Cardiac septum (tissue), 1 donor: ENCODE measurements at regions not wholly inside any gene's neighbourhood (a gene's known extent, or its start where the extent isn't known, plus 50 kb on each side); places are given as distances from the start of the nearest gene placed in this dataset.
"Not testable (repeated sequence)": the region's sequence is repeated elsewhere in the genome, so short reads cannot be mapped to it uniquely, and the experiment has no call there.

Experiments used
- DNase-seq: peaks from one replicate; pipeline ENCODE4 v3.0.0-alpha.2; 2020; ENCODE audit warnings: low spot score
- intact Hi-C: fragments of 100-400 bp; cut with DNase I; formaldehyde crosslinking; loops from one replicate; pipeline ENCODE4 v1.14.0; 2022
- donor health status: DM: no; HTN: no; CAD: no.

DNA sequence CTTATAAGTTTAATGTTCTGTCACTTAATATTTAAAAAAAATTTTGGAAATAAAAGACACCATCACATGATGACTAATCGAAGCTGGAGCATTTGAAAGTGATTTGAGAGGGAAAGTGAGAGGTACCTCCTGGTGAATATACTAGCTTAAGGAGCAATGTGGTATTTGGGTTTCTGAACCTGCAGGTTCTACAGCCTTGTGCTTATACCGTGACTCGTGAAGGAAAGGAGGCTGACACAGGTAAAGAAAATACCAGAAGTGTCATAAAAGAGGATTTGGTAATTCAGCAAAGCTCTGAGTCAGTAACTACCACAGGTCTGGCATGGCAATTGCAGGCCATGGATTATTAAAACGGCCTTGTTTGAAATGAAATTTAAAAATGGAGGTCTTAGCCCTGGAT, 151.0 kb downstream of the SLC38A4 start:
- DNase-seq, result no peak
- intact Hi-C loops, result loop anchor here (5.0 to 10.0 kb wide), 3 partner anchors 258 to 550 kb away; no protein-coding TSS in a partner anchor

GRCh38 chr12:46674129-46674528, 151.7 kb downstream of the SLC38A4 start:
- DNase-seq, result no peak
- intact Hi-C loops, result loop anchor here (10.0 kb wide), 1 partner anchor 549 kb away; no protein-coding TSS in a partner anchor

DNA sequence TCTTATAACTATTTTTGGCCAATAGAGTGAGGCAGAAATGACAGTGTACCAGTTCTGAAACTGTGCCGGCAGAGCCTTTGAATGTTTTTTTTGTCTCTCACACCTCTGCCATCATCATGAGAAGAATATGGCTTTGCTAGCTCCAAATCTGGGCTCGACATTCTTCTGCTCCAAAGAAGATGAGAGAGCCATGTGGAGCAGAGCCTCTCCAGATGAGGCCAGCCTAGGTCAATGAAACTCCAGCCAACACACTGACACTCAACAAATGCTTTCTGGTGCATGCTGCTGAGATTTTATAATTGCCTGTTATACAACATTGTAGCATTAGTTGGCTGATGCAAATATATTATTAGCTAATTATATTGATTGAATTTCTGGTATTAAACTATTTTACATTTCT, 154.7 kb downstream of the SLC38A4 start:
- intact Hi-C loops, result loop anchor here (10.0 kb wide), 1 partner anchor 546 kb away; no protein-coding TSS in a partner anchor
- DNase-seq, result no peak

- intact Hi-C loops, result loop anchor here (10.0 kb wide), 1 partner anchor 546 kb away; no protein-coding TSS in a partner anchor
- no peak for DNase-seq
These were observed 155.2 kb downstream of the SLC38A4 start for GRCh38 chr12:46670636-46671035.

DNA sequence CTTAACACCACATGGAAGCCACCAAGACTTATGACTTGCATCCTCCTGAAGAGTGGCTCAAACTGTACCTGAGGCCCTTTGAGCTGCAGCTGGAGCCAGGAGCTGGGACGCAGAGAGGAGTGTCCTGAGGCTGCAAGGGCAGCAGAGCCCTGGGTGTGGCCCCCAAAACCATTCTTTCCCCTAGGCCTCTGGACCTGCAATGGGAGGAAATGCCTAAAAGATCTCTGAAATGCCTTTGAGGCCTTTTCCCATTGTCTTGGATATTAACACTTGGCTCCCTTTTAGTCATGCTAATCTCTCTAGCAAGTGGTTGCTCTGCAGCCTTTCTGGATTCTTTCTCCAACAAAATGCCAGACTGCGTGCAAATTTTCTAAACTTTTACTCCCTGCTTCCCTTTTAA, 156.1 kb downstream of the SLC38A4 start:
- no peak for DNase-seq
- intact Hi-C loops, result loop anchor here (10.0 kb wide), 1 partner anchor 545 kb away; no protein-coding TSS in a partner anchor

- intact Hi-C loops, result no loop called here
- DNase-seq, result no peak
These were observed 158.2 kb downstream of the SLC38A4 start for GRCh38 chr12:46667551-46667950.

- DNase-seq, result no peak
- intact Hi-C loops, result no loop called here
These were observed 161.0 kb downstream of the SLC38A4 start for GRCh38 chr12:46664761-46665287.

DNA sequence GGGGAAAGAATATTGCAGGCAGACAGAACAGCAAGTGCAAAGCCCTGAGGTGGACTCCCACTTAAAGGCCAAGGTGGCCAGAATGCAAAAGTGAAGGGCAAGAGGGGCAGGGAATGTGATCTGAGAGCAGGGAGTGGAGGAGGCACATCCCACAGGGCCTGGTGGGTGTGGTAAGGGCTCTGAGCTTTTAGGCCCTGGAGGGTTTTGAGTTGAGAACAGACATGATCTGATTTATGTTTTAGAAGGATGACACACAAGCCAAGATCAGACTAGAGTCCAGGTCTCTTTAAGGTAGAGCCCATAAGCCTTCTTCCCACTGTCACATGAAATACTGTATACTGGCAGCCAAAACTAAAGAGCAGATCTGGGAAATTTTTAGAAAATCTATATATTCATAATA, 162.5 kb downstream of the SLC38A4 start:
- intact Hi-C loops, result no loop called here
- DNase-seq, result no peak

- intact Hi-C loops, result loop anchor here (2.0 kb wide), 1 partner anchor 318 kb away; no protein-coding TSS in a partner anchor
- no peak for DNase-seq
These were observed 164.5 kb downstream of the SLC38A4 start for GRCh38 chr12:46661110-46661845.

GRCh38 chr12:46660719-46661109, 165.1 kb downstream of the SLC38A4 start:
- intact Hi-C loops, result loop anchor here (2.0 kb wide), 1 partner anchor 318 kb away; no protein-coding TSS in a partner anchor
- DNase-seq, result no peak

- intact Hi-C loops, result loop anchor here (2.0 kb wide), 1 partner anchor 317 kb away; no protein-coding TSS in a partner anchor
These were observed 165.5 kb downstream of the SLC38A4 start for GRCh38 chr12:46660276-46660675.

DNA sequence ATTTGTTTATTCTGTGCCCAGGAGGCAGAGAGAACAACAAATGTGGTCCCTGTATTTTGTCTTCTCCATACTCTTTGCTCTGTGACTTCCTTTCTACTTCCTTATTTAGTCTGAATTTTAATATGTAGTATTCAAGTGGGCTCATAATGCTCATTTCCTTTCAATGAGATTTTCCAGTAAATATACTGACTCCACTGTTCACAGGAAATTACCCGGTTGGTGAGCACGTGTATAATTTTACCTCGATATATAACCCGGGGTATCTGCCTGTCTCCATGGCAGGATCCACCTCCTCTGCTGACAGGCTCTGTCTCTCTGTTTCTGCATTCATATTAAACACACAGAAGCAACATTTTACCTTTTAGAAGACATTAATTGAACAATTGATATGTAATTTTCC, 166.0 kb downstream of the SLC38A4 start:
- intact Hi-C loops, result loop anchor here (2.0 to 10.0 kb wide), 4 partner anchors 43 to 317 kb away; no protein-coding TSS in a partner anchor

More at GRCh38 chr12:46660276-46660675, 165.5 kb downstream of the SLC38A4 start:
- no peak for DNase-seq

GRCh38 chr12:46659032-46659650, 166.7 kb downstream of the SLC38A4 start:
- no peak for DNase-seq
- intact Hi-C loops, result loop anchor here (5.0 to 10.0 kb wide), 3 partner anchors 42 to 124 kb away; no protein-coding TSS in a partner anchor

More for the DNA sequence above, 166.0 kb downstream of the SLC38A4 start:
- DNase-seq, result no peak

DNA sequence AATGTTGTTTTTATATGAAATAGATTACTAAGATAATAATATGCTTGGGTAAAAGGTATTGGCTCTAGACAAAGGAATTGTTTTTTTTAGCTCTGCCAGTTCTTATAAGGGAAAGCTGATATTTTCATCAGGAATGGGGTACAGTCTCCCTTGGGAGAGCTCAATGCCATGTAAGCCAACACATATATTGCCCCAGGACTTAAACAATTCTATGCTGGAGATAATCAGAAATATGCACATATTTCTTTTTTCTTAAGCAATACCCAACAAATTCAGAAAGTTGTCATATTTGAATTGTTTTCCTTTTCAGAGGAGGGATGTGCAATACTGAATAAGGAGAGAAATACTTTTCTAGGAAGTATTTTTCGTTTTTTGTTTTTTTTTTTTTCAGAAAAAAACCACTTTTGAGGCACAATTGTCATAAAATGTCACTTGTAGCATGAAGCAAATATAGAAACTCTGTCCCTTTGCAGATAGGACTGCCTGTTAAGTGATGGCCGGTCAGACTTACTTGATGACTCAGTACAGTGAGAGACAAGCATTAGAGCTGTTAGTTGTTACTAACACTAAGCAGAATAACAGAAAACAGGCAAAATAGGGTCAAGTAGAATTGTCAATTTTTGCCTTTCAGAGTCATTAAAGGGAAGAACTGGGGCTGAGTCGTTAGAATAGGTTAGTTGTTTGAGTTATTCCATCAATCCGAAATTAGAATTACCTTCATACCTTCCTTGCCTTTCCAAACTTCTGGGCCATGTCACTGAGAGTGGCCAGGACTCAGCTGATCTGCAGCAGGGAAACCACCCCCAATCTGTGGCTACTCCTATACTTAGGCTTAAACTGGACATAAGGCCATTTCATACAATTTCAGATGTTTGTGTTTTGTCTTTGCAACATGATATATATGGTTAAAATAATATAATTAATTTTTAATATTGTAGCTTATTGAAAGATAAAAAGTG, 168.1 kb downstream of the SLC38A4 start:
- intact Hi-C loops, result loop anchor here (1.0 to 10.0 kb wide), 4 partner anchors 40 to 286 kb away; no protein-coding TSS in a partner anchor

DNA sequence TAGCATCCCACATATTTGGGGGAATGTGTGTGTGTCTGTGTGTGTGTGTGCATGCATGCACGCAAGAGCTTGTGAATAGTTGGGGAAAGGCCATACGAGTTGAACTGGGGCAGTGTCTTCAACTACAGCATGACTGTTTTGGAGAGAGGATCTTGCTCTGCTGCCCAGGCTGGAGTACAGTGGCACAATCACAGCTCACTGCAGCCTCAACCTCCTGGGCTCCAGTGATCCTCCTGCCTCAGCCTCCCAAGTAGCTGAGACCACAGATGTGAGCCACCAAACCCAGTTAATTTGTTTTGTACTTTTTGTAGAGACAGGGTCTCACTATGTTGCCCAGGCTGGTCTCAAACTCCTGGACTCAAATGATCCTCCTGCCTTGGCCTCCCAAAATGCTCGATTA, 169.8 kb downstream of the SLC38A4 start:
- intact Hi-C loops, result loop anchor here (5.0 to 10.0 kb wide), 3 partner anchors 39 to 121 kb away; no protein-coding TSS in a partner anchor
- not testable (repeated sequence) for DNase-seq

More for the DNA sequence above, 168.1 kb downstream of the SLC38A4 start:
- DNase-seq, result no peak

DNA sequence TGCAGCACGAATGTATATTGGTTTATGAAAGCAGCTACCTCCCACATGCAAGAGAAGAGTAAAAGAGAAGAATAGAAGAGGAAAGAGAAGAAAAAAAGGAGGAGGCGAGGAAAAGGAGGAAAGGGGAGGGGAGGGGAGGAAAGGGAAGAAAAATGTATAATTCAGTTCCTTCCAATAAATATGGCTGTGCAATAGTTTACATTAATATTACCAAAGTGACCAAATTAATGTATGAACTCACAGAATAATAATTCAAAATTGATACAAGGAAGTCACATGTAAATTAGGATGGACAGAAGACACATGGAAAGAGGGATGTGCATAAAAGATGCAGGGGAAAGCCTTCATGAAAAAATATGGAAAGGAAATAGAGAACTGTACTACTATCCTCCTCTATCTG, 172.5 kb downstream of the SLC38A4 start:
- no peak for DNase-seq
- intact Hi-C loops, result loop anchor here (10.0 kb wide), 1 partner anchor 119 kb away; no protein-coding TSS in a partner anchor

DNA sequence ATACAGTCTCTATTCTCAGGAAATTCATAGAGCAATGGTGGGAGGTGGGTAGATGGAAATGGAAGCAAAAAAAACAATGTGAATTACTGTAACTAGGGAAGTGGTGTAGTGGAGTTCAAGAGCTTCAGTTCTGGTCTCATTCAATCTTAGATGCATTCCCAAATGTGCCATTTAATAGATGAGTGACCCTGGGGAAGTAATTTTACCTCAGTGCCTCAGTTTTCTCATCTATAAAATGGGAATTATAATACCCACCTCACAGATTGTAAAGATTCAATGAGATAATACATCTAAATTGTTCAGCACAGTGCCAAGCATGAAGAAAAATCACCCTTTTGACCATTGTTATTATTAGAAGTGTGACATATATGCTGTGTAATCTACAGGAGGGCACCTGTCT, 173.1 kb downstream of the SLC38A4 start:
- no peak for DNase-seq
- intact Hi-C loops, result loop anchor here (10.0 kb wide), 1 partner anchor 118 kb away; no protein-coding TSS in a partner anchor

DNA sequence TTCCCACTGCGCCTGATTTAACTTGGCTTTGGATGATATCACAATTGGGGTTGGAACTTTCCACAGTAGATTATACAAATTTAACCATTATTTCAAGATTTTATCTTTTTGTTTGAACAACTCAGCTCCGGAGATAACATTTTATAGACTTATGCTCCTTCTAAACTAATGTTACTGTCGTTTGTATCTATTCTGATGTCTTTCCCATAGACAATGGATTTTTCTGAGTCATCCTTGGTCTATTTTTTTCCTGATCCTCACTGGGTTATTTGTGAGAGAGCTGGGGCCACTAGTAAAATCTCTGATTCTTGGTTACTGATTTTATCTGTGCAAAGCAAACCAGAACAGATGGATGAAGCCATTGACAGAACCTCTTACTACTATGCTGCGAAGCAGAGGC, 175.1 kb downstream of the SLC38A4 start:
- intact Hi-C loops, result loop anchor here (10.0 kb wide), 1 partner anchor 116 kb away; no protein-coding TSS in a partner anchor
- DNase-seq, result no peak

GRCh38 chr12:46649433-46649832, 176.4 kb downstream of the SLC38A4 start:
- intact Hi-C loops, result no loop called here
- no peak for DNase-seq
